GM21576 (cell line): ENCODE measurements at regions not wholly inside any gene's neighbourhood (a gene's known extent, or its start where the extent isn't known, plus 50 kb on each side); places are given as distances from the start of the nearest gene placed in this dataset.
"Not testable (repeated sequence)": the region's sequence is repeated elsewhere in the genome, so short reads cannot be mapped to it uniquely, and the experiment has no call there.

Source experiments
- ATAC-seq: cut with Tn5 transposase; IDR thresholded peaks from one replicate; pipeline ENCODE4 v1.9.1; 2021; ENCODE audit warnings: mild to moderate bottlenecking, moderate library complexity; ENCODE audit not compliant: unreplicated experiment

DNA sequence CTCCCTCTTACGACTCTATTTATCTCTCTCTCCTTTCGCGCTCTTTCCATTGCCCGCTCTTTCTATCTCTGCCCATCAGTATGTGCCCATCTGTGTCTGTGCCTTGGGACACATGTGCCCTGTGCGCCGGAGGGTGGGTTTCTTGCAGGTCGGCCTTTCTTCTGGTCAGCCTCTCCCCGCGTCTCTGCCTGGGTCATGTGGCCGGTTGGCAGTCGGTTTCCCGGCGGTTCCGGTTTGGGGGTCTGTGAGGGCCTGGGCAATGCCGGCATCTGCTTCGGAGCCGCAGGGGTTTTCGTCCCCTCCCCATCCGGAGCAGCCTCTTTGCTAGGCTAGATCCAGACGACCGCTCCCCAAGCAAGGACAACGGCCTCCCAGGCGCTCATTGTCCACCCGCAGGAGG, 1426.0 kb upstream of the PCDH10 start:
- ATAC-seq: not testable (repeated sequence)

GRCh38 chr4:131724847-131725246, 1424.2 kb upstream of the PCDH10 start:
- not testable (repeated sequence) for ATAC-seq

DNA sequence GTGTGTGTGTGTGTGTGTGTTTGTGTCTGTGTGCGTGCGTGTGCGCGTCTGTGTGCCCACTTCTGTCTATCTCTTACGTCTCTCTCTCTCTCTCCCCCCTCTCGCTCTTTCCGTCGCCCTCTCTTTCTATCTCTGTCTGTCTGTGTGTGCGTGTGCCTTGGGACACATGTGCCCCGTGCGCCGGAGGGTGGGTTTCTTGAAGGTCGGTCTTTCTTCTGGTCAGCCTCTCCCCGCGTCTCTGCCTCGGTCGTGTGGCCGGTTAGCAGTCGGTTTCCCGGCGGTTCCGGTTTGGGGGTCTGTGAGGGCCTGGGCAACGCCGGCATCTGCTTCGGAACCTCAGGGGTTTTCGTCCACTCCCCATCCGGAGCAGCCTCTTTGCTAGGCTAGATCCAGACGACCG, 1423.6 kb upstream of the PCDH10 start:
- not testable (repeated sequence) for ATAC-seq

- ATAC-seq: not testable (repeated sequence)
Measured at GRCh38 chr4:131726940-131727339, 1422.2 kb upstream of the PCDH10 start.

DNA sequence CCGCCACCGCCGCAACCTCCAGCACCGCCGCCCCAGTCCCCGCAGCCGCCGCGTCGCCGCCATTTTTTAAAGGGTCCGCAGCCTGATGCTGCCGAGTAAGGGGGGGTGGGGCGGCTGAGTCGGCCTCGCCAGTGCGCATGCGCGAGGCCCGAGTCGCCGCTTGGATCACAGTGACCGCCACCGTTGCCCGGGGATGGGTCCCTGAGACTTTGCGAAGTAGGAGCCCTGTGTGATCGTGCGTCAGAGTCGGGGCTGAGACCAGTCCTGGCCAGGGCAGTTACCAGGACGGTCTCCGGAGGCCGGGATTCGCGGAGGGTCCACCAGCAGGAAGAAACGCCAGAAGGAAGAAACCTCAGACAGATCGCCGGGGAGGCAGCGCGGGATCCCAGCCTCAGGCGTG, 1421.7 kb upstream of the PCDH10 start:
- ATAC-seq: not testable (repeated sequence)

GRCh38 chr4:131729205-131729604, 1419.9 kb upstream of the PCDH10 start:
- ATAC-seq: not testable (repeated sequence)

DNA sequence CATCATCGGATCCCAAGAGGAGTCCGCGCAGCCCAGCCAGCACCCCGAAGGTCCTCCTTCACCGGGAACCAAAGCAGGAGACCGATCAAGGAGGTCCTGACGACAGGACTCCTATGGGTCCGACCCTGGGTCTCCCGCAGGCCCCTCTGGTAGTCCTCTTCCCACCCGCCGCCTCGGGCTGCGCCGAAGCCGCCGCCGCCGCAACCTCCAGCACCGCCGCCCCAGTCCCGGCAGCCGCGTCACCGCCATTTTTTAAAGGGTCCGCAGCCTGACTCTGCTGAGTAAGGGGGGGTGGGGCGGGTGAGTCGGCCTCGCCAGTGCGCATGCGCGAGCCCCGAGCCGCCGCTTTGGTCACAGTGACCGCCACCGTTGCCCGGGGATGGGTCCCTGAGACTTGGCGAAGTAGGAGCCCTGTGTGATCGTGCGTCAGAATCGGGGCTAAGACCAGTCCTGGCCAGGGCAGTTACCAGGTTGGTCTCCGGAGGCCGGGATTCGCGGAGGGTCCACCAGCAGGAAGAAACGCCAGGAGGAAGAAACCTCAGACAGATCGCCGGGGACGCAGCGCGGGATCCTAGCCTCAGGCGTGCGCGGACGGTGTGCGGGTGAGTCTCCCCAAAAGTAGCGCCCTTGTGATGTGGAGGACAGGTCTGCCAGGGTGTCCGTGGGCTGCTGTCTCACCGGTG, 1419.2 kb upstream of the PCDH10 start:
- ATAC-seq: not testable (repeated sequence)

DNA sequence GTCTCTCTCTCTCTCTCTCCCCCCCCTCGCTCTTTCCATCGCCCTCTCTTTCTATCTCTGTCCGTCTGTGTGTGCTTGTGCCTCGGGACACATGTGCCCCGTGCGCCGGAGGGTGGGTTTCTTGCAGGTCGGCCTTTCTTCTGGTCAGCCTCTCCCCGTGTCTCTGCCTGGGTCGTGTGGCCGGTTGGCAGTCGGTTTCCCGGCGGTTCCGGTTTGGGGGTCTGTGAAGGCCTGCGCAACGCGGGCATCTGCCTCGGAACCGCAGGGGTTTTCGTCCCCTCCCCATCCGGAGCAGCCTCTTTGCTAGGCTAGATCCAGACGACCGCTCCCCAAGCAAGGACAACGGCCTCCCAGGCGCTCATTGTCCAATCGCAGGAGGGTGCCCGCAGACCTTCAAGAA, 1418.5 kb upstream of the PCDH10 start:
- ATAC-seq: not testable (repeated sequence)

DNA sequence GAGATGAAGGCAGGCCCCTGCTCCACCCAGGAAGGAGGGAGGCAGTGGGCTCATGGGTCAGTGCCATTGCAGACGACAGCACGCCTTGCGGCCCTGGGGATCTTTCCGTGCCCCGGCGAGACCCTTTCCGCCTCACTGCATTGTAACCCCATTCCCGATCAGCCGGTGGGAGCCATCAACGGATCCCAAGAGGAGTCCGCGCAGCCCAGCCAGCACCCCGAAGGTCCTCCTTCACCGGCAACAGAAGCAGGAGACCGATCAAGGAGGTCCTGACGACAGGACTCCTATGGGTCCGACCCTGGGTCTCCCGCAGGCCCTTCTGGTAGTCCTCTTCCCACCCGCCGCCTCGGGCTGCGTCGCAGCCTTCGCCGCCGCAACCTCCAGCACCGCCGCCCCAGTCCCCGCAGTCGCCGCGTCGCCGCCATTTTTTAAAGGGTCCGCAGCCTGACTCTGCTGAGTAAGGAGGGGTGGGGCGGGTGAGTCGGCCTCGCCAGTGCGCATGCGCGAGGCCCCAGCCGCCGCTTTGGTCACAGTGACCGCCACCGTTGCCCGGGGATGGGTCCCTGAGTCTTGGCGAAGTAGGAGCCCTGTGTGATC, 1417.0 kb upstream of the PCDH10 start:
- not testable (repeated sequence) for ATAC-seq

DNA sequence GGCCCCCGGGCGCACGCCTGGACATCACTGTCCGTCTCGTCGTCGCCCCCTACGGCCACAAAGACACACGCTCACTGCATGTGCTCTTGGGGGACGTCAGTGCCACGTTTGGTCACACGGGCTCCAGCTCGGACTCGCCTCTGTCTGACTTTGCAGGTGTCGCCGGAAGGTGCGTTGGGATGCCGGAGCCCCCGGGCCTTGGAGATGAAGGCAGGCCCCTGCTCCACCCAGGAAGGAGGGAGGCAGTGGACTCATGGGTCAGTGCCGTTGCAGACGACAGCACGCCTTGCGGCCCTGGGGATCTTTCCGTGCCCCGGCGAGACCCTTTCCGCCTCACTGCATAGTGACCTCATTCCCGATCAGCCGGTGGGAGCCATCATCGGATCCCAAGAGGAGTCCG, 1414.8 kb upstream of the PCDH10 start:
- not testable (repeated sequence) for ATAC-seq

DNA sequence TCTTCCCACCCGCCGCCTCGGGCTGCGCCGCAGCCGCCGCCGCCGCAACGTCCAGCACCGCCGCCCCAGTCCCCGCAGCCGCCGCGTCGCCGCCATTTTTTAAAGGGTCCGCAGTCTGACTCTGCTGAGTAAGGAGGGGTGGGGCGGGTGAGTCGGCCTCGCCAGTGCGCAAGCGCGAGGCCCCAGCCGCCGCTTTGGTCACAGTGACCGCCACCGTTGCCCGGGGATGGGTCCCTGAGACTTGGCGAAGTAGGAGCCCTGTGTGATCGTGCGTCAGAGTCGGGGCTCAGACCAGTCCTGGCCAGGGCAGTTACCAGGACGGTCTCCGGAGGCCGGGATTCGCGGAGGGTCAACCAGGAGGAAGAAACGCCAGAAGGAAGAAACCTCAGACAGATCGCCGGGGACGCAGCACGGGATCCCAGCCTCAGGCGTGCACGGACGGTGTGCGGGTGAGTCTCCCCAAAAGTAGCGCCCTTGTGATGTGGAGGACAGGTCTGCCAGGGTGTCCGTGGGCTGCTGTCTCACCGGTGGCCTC, 1414.2 kb upstream of the PCDH10 start:
- ATAC-seq: not testable (repeated sequence)

- ATAC-seq: not testable (repeated sequence)
Measured at GRCh38 chr4:131738991-131739390, 1410.1 kb upstream of the PCDH10 start.

DNA sequence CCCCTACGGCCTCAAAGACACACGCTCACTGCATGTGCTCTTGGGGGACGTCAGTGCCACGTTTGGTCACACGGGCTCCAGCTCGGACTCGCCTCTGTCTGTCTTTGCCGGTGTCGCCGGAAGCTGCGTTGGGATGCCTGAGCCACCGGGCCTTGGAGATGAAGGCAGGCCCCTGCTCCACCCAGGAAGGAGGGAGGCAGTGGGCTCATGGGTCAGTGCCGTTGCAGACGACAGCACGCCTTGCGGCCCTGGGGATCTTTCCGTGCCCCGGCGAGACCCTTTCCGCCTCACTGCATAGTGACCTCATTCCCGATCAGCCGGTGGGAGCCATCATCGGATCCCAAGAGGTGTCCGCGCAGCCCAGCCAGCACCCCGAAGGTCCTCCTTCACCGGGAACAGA, 1407.3 kb upstream of the PCDH10 start:
- not testable (repeated sequence) for ATAC-seq

- ATAC-seq: not testable (repeated sequence)
Measured at GRCh38 chr4:131742536-131743205, 1406.4 kb upstream of the PCDH10 start.

DNA sequence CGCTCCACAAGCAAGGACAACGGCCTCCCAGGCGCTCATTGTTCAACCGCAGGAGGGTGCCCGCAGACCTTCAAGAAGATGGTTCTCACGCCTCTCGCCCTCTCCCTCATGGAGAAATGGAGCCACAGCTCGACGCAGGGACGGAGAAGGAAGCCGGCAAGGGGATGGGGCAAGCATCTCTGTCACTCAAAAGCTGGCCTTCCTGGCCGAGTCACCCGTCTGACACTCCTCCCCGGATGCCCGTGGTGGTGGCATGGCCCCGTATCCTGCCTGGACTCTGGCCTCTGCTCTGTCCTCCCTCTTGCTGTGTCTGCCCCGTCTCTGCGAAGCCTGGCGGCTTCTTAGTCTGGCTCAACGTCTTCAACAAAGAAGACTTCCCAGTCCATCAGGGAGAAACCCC, 1405.7 kb upstream of the PCDH10 start:
- ATAC-seq: not testable (repeated sequence)

DNA sequence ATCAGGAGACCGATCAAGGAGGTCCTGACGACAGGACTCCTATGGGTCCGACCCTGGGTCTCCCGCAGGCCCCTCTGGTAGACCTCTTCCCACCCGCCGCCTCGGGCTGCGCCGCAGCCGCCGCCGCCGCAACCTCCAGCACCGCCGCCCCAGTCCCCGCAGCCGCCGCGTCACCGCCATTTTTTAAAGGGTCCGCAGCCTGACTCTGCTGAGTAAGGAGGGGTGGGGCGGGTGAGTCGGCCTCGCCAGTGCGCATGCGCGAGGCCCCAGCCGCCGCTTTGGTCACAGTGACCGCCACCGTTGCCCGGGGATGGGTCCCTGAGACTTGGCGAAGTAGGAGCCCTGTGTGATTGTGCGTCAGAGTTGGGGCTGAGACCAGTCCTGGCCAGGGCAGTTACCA, 1401.9 kb upstream of the PCDH10 start:
- not testable (repeated sequence) for ATAC-seq

GRCh38 chr4:131749224-131749623, 1399.9 kb upstream of the PCDH10 start:
- not testable (repeated sequence) for ATAC-seq

- not testable (repeated sequence) for ATAC-seq
Measured at GRCh38 chr4:131750006-131750405, 1399.1 kb upstream of the PCDH10 start.

GRCh38 chr4:131750469-131750868, 1398.6 kb upstream of the PCDH10 start:
- not testable (repeated sequence) for ATAC-seq

- ATAC-seq: not testable (repeated sequence)
Measured at GRCh38 chr4:131762234-131762633, 1386.9 kb upstream of the PCDH10 start.

DNA sequence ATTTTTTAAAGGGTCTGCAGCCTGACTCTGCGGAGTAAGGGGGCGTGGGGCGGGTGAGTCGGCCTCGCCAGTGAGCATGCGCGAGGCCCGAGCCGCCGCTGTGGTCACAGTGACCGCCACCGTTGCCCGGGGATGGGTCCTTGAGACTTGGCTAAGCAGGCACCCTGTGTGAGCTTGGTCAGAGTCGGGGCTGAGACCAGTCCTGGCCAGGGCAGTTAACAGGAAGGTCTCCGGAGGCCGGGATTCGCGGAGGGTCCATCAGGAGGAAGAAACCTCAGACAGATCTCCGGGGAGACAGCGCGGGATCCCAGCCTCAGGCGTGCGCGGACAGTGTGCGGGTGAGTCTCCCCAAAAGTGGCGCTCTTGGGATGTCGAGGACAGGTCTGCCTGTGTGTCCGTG, 1384.4 kb upstream of the PCDH10 start:
- no peak for ATAC-seq

DNA sequence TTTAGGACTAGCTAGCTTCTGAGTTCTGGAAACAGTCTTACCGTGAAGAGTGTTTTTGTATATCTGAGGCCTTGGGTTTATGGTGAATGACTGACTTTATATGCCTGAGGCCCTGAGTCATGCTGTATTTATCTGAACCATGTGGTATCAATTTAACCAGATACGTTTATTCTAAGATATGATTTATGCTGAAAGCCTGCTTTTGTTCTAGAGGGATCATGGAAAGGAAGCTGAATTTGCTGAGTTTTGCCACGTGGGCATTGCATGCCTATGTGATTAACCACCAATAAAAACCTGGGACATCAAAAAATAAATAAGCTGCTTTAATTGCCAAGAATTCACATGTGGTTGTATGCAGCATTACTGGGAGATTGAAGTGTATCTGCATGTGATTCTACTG, 1374.7 kb upstream of the PCDH10 start:
- ATAC-seq: not testable (repeated sequence)
